GF-D8 (cell line): ENCODE measurements at regions not wholly inside any gene's neighbourhood (a gene's known extent, or its start where the extent isn't known, plus 50 kb on each side); places are given as distances from the start of the nearest gene placed in this dataset.

ENCODE experiments used
- DNase-seq: peaks from one replicate; lab custom pipeline; 2025; lab: John Stamatoyannopoulos, UW

- no peak for DNase-seq
Measured at GRCh38 chr7:118079369-118079768, 104.6 kb upstream of the LSM8 start.

GRCh38 chr7:118080947-118081346, 103.0 kb upstream of the LSM8 start:
- no peak for DNase-seq

GRCh38 chr7:118082506-118082905, 101.5 kb upstream of the LSM8 start:
- DNase-seq, result no peak

GRCh38 chr7:118085000-118085399, 99.0 kb upstream of the LSM8 start:
- no peak for DNase-seq

- DNase-seq, result no peak
Measured at GRCh38 chr7:118087126-118087525, 96.8 kb upstream of the LSM8 start.

- no peak for DNase-seq
Measured at GRCh38 chr7:118094044-118094443, 89.9 kb upstream of the LSM8 start.

- DNase-seq, result no peak
Measured at GRCh38 chr7:118104812-118105441, 79.0 kb upstream of the LSM8 start.

GRCh38 chr7:118109607-118110006, 74.4 kb upstream of the LSM8 start:
- DNase-seq, result no peak

- DNase-seq, result no peak
Measured at GRCh38 chr7:118110178-118110925, 73.6 kb upstream of the LSM8 start.

- DNase-seq, result no peak
Measured at GRCh38 chr7:118111347-118111746, 72.6 kb upstream of the LSM8 start.

- no peak for DNase-seq
Measured at GRCh38 chr7:118114175-118114574, 69.8 kb upstream of the LSM8 start.

- DNase-seq, result no peak
Measured at GRCh38 chr7:118129041-118129795, 54.7 kb upstream of the LSM8 start.

GRCh38 chr7:118132764-118133163, 51.2 kb upstream of the LSM8 start:
- no peak for DNase-seq
